K562 (cell line): ENCODE measurements at regions not wholly inside any gene's neighbourhood (a gene's known extent, or its start where the extent isn't known, plus 50 kb on each side); places are given as distances from the start of the nearest gene placed in this dataset.
A peak's percentile ranks its signal among the peaks of the same experiment; 100 is the strongest.

Experiments used
- BRCA1 ChIP-seq, 2 experiments: fragments of 450-650 bp in 1 of 2; sonication (generic) in 1 of 2; formaldehyde crosslinking in 1 of 2; IDR thresholded peaks; 2 replicates each; pipeline versions ENCODE4 v1.5.0 to v1.6.1; 2017 to 2020; ENCODE audit warnings: mild to moderate bottlenecking in 1 of 2, missing genetic modification reagents in 1 of 2
- CHD7 ChIP-seq: fragments of 200-600 bp; sonication (generic); IDR thresholded peaks from one replicate; pipeline ENCODE4 v1.6.1; 2012; ENCODE audit warnings: mild to moderate bottlenecking, low read depth, low read length, inconsistent platforms
- CREB3L1 ChIP-seq: fragments of 450-650 bp; IDR thresholded peaks from 2 replicates; pipeline ENCODE4 v1.6.1; 2014; ENCODE audit warnings: low read depth, mild to moderate bottlenecking, moderate library complexity, borderline replicate concordance
- EHMT2 ChIP-seq: fragments of 450-650 bp; IDR thresholded peaks from 2 replicates; pipeline ENCODE4 v1.6.1; 2018; ENCODE audit warnings: antibody characterized with exemption
- GATAD2B ChIP-seq: fragments of 450-650 bp; IDR thresholded peaks from 2 replicates; pipeline ENCODE4 v1.6.1; 2017; ENCODE audit warnings: mild to moderate bottlenecking, borderline replicate concordance
- HMGN3 ChIP-seq: IDR thresholded peaks from 2 replicates; pipeline ENCODE4 v1.6.1; 2011; ENCODE audit warnings: borderline replicate concordance, low read depth, mild to moderate bottlenecking, mixed read lengths, low read length; ENCODE audit not compliant: insufficient read length; ENCODE audit errors: extremely low read depth
- NR2C2 ChIP-seq, 2 experiments: fragments of 200-800 bp in 1 of 2; sonication (Bioruptor generic) in 1 of 2; sonication (generic) in 1 of 2; formaldehyde crosslinking in 1 of 2; IDR thresholded peaks; 2 replicates each; pipeline versions ENCODE4 v1.6.1 to v1.8.0; 2016 to 2022; ENCODE audit warnings: mild to moderate bottlenecking in 1 of 2, missing compliant biosample characterization in 1 of 2, missing genetic modification characterization in 1 of 2, missing genetic modification reagents in 1 of 2
- PHF20 ChIP-seq: fragments of 450-650 bp; IDR thresholded peaks from 2 replicates; pipeline ENCODE4 v1.6.1; 2018; ENCODE audit not compliant: partially characterized antibody
- PHF8 ChIP-seq: fragments of 200-600 bp; sonication (generic); IDR thresholded peaks from 2 replicates; pipeline ENCODE4 v1.6.1; 2012; ENCODE audit warnings: mixed run types, mild to moderate bottlenecking, inconsistent platforms, low read length, moderate library complexity, borderline replicate concordance
- ZNF263 ChIP-seq: sonication (generic); formaldehyde crosslinking; IDR thresholded peaks from 2 replicates; pipeline ENCODE4 v1.8.0; 2022; ENCODE audit warnings: mild to moderate bottlenecking, missing genetic modification reagents, borderline replicate concordance

- TF ChIP-seq CHD7 = no peak
- no peak for TF ChIP-seq NR2C2 (CRISPR knock-in tag; IDR thresholded peaks at IDR 0.05)
- TF ChIP-seq NR2C2 (tag; IDR thresholded peaks at IDR 0.05) = peak; percentile 45
- no peak for TF ChIP-seq BRCA1 (IDR thresholded peaks at IDR 0.05)
- no peak for TF ChIP-seq BRCA1 (CRISPR knock-in tag; IDR thresholded peaks at IDR 0.05)
- TF ChIP-seq PHF20 = no peak
- no peak for TF ChIP-seq CREB3L1
- no peak for TF ChIP-seq HMGN3
- TF ChIP-seq GATAD2B = no peak
- no peak for TF ChIP-seq EHMT2
- TF ChIP-seq ZNF263 (CRISPR knock-in tag) = 0 out of 2 replicates have a peak, but pooled peaks have one; percentile 34
- TF ChIP-seq PHF8 = no peak
Measured at GRCh38 chr1:65687428-65688214, 105.1 kb upstream of the PDE4B start (continued).
